ENCODE measurements at regions not wholly inside any gene's neighbourhood (a gene's known extent, or its start where the extent isn't known, plus 50 kb on each side); places are given as distances from the start of the nearest gene placed in this dataset.

- no peak for DNase-seq
- WGBS, 2 donors, result 48 to 71% methylated on average over 1 of the region's 1 CpG
- TF ChIP-seq CTCF (IDR thresholded peaks at IDR 0.05), result no peak
Measured at GRCh38 chr20:24040896-24041459, 52.4 kb upstream of the GGTLC1 start.

GRCh38 chr20:24039196-24039595 lies 50.6 kb upstream of the GGTLC1 start:
- intact Hi-C loops (cut with DNase I), result no loop called here
- WGBS, 2 donors, result 88 to 89% methylated on average over 3 of the region's 3 CpGs
- H3K27me3 ChIP-seq, result peaks cover 0 to 6% (median 0%) of the 10 kb centered on the region in 7 donors
- DNase-seq (no peak), ATAC-seq (no peak)
- no peaks in the 10 kb centered on the region for H3K36me3 ChIP-seq
- TF ChIP-seq CTCF (IDR thresholded peaks at IDR 0.05), result no peak
- H3K9me3 ChIP-seq, result no peaks in the 10 kb centered on the region
- H3K4me3 ChIP-seq, result no peak overlapping the region
- H3K27ac ChIP-seq, result no peak overlapping the region
- no peaks in the 10 kb centered on the region for H3K4me1 ChIP-seq

More at GRCh38 chr20:24040896-24041459, 52.4 kb upstream of the GGTLC1 start:
- no peaks in the 10 kb centered on the region for H3K9me3 ChIP-seq
- H3K4me1 ChIP-seq, result no peaks in the 10 kb centered on the region
- ATAC-seq, result no peak
- peaks cover 0 to 6% (median 0%) of the 10 kb centered on the region in 7 donors for H3K27me3 ChIP-seq
- H3K36me3 ChIP-seq, result no peaks in the 10 kb centered on the region
- H3K27ac ChIP-seq, result no peak overlapping the region
- intact Hi-C loops (cut with DNase I), result loop anchor here in 2 of 10 donors (10.0 kb wide), 1 partner anchor 64 kb away; no protein-coding TSS in a partner anchor
- H3K4me3 ChIP-seq, result no peak overlapping the region

All from heart right ventricle (tissue), 16 donors.